NCI-H146 treated with DMSO at 0.1 percent for 48 hours (cell line): ENCODE measurements at regions not wholly inside any gene's neighbourhood (a gene's known extent, or its start where the extent isn't known, plus 50 kb on each side); places are given as distances from the start of the nearest gene placed in this dataset.
"Not testable (repeated sequence)": the region's sequence is repeated elsewhere in the genome, so short reads cannot be mapped to it uniquely, and the experiment has no call there.

Experiments used
- DNase-seq: peaks from one replicate; lab custom pipeline; 2025; ENCODE audit not compliant: unreplicated experiment; lab: John Stamatoyannopoulos, UW

DNA sequence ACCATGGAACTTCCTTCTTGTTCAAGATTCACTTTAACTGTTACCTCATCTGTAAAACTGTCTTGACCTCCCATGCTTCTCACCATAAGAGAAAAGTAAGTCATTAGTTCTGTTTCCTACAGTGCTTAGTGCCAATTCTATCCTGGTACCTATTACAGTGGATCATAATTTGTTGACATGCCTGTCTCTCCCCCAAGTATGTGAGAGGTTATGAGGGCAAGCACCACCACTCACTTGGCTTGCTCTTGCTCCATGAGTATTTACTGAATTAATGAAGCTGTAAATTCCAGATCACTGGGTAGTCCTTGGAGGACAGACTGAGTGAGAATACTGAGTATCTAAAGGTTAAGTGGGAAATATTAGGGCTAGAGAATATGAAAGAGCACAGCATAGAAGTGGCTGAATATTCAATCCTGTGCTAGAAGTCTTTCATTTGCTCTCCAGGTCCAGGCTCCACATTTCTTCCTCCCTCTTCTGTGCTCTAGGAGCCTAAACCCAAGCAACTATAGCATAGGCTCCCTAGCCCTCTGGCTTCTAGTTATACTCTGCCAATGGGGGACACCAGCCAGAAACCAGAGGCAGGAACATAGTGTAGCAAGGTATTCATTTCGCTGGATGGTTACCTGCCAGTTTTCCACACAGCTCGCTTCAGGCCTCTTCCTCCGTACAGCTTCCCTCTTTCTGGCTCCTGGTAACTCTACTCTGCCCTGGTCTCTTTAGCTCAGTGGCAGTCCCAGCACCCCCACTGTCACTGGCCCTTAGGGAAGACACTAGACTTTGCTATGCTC is 118.2 kb upstream of the SLC5A12 start:
- DNase-seq, result no peak

DNA sequence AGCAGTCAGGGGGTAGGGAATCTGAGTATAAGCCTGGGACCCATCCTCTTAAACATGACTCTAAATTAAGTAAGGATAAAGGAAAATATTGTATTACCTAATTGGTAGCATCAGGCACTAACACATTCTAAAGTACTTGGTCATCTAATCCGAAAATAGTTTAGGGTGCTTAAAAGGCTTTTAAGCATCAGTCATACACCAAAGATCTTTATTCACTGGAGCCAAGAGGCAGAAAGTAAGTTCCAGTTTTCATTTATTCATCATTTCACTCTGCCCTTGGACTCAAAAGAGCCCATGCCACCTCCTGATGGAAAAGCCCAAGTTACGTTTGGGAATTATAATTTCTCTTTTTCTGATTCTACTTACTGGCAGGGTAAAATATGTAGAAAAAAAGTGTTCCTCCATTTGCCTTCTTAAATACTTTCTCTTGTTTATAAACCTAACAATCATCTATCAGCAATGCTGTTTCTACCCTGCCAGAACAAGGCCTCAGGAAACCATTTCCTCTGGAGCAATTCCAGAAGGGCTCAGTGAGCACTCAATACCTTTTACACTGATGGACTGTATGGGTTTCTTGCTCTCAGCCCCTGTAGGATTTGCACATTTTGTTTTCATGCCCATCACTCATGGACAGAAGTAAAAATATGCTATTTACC is 120.1 kb upstream of the SLC5A12 start:
- no peak for DNase-seq

DNA sequence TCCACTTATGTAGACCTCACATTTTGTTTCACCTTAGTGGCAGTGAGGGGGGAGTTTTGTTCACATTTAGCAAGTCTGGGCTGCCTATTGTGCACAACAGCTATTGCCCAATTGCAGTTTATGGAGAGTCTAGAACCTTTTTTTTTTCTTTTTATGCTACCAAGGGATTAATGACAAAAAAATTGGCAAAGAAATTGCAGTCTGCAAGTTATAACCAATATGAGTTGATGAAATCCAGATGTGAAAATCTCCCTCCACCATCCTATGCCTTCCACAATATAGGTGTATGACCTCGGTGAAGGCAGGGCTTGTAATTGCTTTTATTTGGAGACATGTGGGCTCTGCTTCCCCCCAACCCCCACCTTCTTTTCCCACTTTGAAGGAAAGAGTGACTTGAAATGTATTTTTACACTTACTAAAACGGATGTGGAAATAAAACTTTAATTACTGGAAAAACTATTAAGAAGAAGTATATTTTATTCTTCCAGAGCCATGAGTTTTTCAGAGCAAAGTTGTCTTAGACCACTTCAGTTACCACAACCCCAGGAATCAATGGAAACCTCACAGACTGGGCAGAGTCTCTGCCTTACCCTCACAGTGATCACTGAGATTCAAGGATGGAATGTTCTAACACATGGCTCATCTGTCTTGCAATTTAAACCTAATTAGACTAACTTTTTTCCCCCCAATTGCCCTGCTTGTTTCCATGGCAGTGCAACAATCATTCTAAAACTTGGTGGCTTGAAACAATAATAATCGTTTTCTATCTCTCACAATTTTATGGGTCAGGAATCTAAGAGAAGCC is 120.8 kb upstream of the SLC5A12 start:
- DNase-seq, result no peak

DNA sequence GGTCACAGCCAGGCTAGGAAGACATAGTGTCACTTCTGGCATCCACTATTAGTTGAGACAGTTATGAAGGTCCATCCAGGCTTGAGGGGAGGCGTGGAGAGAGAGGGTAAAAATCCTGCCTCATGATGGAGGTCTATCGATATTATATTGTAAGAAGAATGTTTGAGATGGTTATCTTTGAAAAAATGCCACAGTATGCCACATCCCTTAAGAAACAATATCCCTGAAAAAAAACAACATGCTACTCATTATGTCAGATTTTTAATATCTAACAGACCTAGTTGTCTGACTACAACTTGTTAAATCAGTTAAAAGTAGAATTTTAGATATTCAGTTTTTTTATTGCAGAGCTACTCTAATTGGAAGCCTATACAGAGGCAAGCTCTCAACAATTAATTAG is 121.7 kb upstream of the SLC5A12 start:
- no peak for DNase-seq

DNA sequence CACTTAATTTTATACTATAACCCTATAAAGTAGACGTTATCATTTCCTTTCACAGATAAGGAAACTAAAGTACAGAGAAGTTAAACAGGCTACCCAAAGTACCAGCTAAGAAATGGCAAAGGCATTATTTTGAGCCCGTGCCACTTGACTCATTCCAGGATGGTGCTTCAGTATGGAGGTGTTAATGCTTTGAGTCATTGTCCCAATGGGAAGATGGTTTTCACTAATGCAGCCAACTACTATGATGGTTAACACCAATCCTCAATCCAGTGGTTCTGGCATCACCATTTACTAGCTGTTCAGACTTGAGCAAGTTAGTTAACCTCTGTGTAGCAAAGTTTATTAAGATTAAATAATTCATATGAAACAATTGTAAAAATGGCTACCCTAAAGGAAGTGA is 123.1 kb upstream of the SLC5A12 start:
- DNase-seq, result no peak

DNA sequence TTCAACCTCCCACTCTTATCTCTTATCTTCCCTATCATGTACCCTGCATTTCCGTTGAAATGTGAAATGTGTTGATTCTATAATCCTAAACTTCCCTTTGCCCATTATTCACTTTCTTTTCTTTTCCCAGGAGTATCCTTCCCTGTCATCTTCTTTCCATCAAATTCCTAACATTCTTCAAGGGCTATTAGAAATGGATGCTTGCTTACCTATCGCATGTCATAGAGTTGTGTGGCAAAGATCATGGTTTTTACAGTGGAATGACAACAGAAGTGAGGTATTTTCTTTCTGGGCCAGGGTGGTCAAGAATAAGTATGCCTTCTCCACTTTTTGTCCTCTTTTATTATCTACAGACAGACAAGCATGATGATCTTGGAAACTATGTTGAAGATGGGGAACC is 124.4 kb upstream of the SLC5A12 start:
- no peak for DNase-seq

DNA sequence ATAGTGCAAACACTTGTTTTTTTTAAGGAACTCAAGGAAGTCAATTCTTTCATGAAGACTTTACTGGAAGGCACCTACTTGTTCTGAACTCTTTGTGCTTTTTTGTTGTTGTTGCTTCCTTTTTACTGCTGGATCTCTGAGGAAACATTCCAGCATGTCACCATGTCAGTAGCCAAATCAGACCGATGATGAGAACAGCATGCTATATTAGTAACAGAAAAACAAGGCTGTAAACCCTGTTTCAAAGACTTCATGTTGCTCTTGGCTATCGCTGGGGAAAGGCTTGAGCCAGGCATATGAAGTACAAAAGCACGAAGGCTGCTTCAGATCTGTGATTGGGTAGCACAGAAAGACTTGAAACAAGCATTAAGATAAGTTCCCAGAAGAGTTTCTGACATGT is 125.6 kb upstream of the SLC5A12 start:
- no peak for DNase-seq

DNA sequence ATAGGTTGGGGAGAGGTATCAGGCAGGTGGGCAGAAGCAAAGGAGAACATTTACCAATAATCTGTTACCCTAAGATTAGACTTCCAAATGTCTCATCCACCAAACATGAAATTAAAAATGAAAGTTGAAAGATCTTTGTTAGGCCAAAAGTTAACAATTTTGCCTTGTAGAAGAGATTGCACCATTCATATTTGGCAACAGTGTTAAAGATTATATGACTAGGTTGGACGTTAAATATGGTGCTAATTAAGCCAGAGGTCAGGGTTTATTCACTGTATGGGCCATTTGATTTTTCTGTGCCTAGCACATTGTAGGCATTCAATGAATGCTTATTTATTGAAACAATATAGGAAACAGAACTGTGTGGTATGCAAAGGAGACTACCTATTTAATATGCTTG is 126.1 kb upstream of the SLC5A12 start:
- DNase-seq, result no peak

DNA sequence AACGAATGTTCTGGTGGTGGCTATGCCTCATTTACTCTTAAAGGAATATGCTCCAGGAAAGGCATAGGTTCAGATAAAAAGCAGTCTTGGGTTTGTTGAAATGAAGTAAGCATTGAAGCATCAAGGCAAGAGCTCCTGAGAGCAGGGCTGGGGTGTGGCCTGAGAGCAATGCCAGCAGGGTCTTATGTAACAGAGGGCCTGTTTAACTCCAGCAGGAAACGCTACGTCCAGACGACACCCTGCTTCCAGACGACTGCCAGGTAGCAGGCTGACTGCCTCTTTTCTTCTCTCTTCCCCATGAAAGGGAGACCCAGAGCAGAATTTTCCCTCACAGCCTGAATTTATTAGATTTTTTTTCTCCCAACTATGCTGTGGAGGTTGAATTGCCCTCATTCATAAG is 127.2 kb upstream of the SLC5A12 start:
- no peak for DNase-seq

DNA sequence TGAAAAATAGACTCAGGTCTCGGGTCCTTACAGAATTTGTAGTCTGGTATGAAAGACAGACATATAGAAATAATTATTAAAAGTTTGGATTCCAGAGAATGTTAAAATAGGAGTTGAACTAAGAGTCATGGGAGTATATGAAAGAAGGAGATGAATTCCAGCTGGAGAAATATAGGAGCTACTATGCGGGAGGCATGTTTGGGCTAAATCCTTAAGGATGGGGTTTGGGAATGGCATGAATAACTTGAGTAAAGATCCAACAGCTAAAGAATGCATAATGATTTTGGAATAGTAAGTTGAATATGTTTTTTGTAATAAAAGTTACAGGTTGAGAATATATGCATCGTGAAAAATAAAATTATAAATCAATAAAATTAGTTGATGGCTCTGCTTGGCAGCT is 129.4 kb upstream of the SLC5A12 start:
- DNase-seq, result no peak

DNA sequence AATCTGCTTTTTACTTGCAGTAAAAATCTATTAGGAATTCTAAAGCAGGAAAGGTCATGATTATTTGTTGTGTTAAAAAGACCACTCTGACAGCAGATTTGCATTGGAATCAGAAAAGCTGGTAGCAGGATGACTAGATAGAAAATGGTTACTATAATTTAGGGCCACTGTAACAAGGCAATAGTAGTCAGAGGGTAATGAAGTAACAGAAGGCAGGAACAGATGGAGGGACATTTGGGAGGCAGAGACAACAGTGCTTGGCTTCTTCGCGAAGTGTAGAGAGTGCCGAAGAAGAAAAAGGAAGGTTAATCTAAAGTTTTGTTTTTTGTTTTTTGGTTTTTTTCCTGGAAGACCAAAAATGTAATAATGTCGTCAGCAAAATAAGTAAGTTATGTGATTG is 129.8 kb upstream of the SLC5A12 start:
- no peak for DNase-seq

DNA sequence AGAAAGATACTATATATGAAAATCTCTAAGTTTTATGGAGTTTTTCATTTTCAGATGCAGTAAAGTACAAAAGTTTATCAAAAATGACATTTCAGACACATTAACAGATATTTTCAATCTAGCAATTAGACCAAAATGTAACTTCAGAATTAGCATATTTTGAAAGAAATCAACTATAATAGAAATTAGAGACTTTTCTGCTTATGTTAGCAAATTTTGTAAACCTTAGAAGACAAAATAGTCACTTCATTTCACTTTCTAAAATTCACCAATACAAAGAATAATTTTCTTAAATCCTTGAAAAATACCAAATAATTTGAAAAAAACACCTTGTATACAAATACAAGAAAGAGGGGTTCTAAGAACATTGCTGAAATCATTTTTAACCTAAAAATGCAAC is 135.8 kb upstream of the FIBIN start:
- DNase-seq, result no peak

DNA sequence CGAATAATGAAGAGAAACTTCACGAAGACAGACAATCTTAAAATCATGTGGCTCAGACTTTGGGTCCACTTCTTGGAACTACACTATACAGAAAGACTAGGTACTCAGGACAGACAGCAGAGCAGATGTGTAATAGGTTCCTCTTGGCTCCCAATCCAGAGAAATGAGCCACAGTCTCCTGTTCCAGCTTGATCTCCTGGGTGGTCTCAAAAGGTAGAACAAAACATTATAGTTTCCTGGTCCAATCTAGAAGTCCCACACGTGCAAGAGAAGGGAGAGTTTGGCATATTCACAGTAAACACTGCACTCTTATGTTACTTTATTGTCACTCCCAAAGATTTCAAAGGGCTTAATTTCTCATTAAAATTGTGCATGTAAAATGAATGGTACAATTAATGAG is 134.5 kb upstream of the FIBIN start:
- DNase-seq, result no peak

DNA sequence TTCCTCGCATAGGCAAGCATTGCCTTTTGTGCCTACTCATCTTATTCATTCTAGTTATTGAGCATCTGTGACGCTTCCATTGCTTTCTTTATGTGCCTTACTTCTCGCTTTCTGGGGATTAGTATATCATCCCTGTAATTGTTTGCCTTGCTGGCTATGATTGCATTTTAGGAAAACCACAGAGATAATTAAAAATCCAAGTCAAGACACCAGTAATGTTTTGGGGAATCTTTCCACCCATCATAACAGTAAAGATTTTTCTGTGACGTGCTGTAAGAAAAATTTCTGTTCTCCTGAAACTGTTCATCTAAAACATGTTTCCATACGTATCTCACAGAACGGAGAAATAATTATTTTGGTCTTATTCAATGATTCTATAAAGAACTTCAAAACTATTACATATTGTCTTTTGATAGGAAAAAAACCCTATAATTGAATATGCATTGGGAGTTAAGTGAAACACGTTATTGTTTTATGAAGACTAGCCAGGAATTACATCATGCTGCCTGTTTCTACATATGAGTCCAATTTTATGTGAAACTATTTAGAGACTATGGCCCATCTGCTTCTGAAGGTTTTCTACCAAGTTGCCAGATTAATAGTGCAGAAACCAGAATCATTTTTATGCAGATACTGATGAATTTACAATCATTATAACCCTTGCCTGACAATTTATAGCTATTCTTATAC is 133.7 kb upstream of the FIBIN start:
- DNase-seq, result no peak

DNA sequence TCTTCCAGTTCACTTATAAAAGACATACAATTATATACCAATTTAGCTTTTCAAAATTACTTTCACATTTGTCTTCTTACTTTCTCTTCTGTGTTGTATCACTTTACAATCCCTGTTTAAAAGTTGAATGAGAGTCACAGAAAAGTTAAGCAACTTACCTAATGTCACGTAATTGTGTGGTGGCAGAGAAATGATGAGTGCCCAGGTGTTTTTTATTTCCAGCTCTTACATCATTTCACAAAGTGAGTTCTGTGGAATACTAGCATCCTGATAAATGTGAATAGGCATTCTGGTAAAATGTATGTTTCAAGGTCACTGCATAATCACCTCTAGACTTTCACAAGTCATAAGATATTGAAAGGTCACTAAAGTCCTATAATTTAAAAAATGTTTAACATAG is 133.0 kb upstream of the FIBIN start:
- DNase-seq, result no peak

DNA sequence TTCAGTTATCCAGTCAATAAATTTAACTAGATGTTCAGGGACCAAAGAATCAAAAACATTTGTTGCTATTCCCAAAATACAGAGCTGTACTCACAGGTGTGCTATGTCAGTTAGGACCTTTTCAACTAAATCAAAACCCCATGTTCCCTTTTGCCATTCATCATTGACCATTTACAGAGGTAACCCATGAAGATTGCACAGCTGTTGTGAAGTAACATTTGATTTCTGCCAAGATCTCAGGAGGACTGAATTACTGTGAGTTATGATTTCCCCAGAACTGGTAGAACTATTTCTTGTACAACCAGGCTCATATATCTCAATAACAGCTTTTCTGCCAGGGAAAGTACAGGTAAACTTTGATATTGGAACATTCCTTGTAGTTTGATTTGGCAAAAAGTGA is 131.1 kb upstream of the FIBIN start:
- no peak for DNase-seq

DNA sequence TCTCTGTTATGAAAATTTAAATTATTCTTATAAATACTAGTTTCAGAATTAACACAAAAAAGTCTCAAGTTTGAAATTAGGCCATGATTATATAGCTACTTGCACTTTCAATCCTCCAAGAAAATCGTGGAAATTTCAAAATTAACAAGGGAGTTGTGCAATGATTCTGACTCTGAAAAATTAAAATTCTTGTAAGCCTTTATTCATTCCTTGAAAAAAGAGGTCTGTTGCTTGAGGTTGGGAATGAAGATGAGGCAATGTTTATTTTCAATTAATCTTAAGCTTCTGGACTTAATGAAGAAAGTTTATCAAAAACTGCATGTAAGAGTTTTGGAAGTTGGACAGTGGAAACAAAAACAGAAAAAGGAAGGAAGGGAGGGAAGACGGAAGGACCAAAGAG is 128.2 kb upstream of the FIBIN start:
- DNase-seq, result no peak

DNA sequence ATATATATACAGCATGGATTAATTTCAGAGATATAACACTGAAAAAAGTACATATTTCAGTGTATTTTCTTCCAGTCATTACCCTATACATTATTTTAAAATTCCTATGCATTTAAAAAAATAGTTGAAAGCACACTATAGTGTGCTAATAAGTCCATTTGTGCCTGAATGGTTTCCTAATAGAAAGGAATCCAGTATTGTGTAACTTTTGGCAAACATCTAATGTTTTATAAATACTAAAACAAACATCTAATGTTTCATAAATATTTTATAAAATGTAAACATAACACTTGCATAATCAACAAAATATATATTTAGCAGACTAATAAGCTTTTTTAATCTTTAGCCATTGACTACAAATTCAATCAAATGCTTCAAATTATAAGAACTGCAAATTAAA is 126.6 kb upstream of the FIBIN start:
- no peak for DNase-seq

DNA sequence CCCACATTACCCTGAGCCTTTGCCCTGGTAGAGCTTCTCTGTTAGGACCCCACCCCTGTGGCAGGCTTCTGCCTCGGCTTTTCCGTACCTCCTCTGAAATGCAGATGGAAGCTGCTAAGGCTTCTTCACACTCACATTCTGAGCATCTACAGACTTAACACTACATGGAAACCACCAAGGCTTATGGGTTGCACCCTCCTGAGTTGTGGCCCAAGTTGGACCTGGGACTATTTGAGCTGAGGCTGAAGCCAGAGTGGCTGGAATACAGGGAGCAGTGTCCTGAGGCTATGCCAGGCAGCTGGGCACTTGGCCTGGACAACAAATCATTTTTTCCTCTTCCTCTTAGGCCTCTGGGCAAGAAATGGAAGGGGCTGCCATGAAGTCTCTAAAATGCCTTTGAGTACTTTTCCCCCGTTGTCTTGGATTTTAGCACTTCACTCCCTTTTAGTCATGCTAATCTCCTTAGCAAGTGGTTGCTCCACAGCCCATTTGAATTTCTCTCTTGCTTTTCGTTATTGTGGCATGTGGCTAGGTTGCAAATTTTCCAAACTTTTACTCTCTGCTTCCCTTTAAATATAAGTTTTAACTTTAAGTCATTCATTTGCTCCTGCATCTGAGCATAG is 114.8 kb upstream of the FIBIN start:
- no peak for DNase-seq

DNA sequence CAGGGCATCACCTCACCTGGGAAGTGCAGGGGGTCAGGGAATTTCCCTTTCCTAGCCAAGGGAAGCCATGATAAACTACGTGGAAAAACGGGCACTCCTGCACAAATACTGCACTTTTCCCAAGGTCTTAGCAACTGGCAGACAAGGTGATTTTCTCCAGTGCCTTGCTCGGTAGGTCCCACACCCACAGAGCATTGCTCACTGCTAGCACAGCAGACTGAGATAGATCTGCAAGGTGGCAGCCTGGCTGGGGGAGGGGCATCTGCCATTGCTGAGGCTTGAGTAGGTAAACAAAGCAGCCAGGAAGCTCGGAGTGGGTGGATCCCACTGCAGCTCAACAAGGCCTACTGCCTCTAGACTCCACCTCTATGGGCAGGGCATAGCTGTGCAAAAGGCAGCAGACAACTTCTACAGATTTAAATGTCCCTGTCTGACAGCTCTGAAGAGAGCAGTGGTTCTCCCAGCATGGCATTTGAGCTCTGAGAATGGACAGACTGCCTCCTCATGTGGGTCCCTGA is 111.5 kb upstream of the FIBIN start:
- not testable (repeated sequence) for DNase-seq

DNA sequence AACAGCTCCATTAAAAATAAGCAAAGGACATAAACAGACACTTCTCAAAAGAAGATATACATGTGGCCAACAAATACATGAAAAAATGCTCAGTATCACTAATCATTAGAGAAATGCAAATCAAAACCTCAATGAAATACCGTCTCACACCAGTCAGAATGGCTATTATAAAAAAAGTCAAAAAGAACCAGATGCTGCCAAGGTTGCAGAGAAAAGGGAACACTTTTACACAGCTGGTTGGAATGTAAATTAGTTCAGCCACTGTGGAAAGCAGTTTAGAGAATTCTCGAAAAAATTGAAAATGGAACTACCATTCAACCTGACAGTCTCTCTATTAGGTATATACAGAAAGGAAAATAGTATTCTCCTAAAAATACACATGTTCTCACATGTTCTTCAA is 102.4 kb upstream of the FIBIN start:
- DNase-seq, result no peak
